Heart left ventricle (tissue), 13 donors: ENCODE measurements at regions not wholly inside any gene's neighbourhood (a gene's known extent, or its start where the extent isn't known, plus 50 kb on each side); places are given as distances from the start of the nearest gene placed in this dataset.

Source experiments
- CTCF ChIP-seq, 12 donors: fragments of 200-600 bp; sonication (generic) in 4 of 12; IDR thresholded peaks; one replicate each; pipeline versions ENCODE4 v1.5.0 to v1.8.0; 2018 to 2022; ENCODE audit warnings: antibody characterized with exemption in 12 of 12, mild to moderate bottlenecking in 5 of 12
- POLR2A ChIP-seq, 2 donors: fragments of 450-650 bp; IDR thresholded peaks; one replicate each; pipeline ENCODE4 v1.6.1; 2017; ENCODE audit warnings: antibody characterized with exemption in 2 of 2, mild to moderate bottlenecking in 2 of 2, moderate library complexity in 2 of 2
- donor health status: ischemic (EF 13 %, LVEDD 7.1; RV severe dilation, severe dysfunction).
- donor health status: DM: no; HTN: yes; CAD: no.
- donor health status: DM: no; HTN: no; CAD: no.
- donor health status: ischemic (EF 25% LVEDD 6.9; RV normal size, moderate dysfunction).
- donor health status: ischemic (EF 25% LVEDD 5.7; RV mildly dilated, moderate dysfunction).
- donor health status: ischemic (EF 35%, LVEDD 5.7; RV mildly dilated, moderate dysfunction).
- donor health status: nonischemic (EF 11% LVEDD 7.7; RV severe dilation, severe dysfunction).
- donor health status: DM: yes; HTN: yes; CAD: no.
- donor health status: PGD.
- donor health status: ischemic (EF 29% LVEDD 5.4; RV normal size, mild dysfunction).
- donor health status: nonischemic (EF 23%, LVEDD 6.1; RV moderate dilation, normal function).

GRCh38 chr18:22471546-22472131, 53.9 kb upstream of the CTAGE1 start:
- TF ChIP-seq CTCF (IDR thresholded peaks at IDR 0.05) (no peak), POLR2A (IDR thresholded peaks at IDR 0.05) (peak in 1 of 2 donors; percentile 33)
